Uterus (tissue), 3 donors: ENCODE measurements at regions not wholly inside any gene's neighbourhood (a gene's known extent, or its start where the extent isn't known, plus 50 kb on each side); places are given as distances from the start of the nearest gene placed in this dataset.

Experiments used
- DNase-seq, 2 donors: peaks; one replicate each; pipeline ENCODE4 v3.0.0-alpha.2; 2019 to 2020
- H3K27ac ChIP-seq, 2 donors: fragments of 200-600 bp; sonication (generic); 1 replicate in 1 of 2; 2 replicates in 1 of 2; pipeline ENCODE4 v1.5.1; 2016 to 2018
- H3K27me3 ChIP-seq, 2 donors: fragments of 200-600 bp; sonication (generic); one replicate each; pipeline ENCODE4 v1.5.1; 2018 to 2019; ENCODE audit warnings: control low read depth in 1 of 2
- H3K36me3 ChIP-seq, 2 donors: fragments of 200-600 bp; sonication (generic); one replicate each; pipeline ENCODE4 v1.5.1; 2019; ENCODE audit warnings: control low read depth in 1 of 2
- H3K4me1 ChIP-seq, 2 donors: fragments of 200-600 bp; sonication (generic); one replicate each; pipeline ENCODE4 v1.5.1; 2018 to 2019; ENCODE audit warnings: control low read depth in 1 of 2
- H3K4me3 ChIP-seq, 2 donors: fragments of 200-600 bp; sonication (generic); 1 replicate in 1 of 2; 2 replicates in 1 of 2; pipeline ENCODE4 v1.5.1; 2018 to 2019; ENCODE audit warnings: mild to moderate bottlenecking in 1 of 2
- H3K9me3 ChIP-seq, 2 donors: fragments of 200-600 bp; sonication (generic); one replicate each; pipeline ENCODE4 v1.5.1; 2019; ENCODE audit warnings: control low read depth in 1 of 2
- CTCF ChIP-seq, 4 experiments: fragments of 200-600 bp in 2 of 4; fragments of 450-650 bp in 2 of 4; sonication (generic) in 2 of 4; IDR thresholded peaks; one replicate each; pipeline ENCODE4 v1.5.1; 2016 to 2019; ENCODE audit warnings: antibody characterized with exemption in 4 of 4, mild to moderate bottlenecking in 2 of 4, moderate library complexity in 1 of 4
- POLR2A ChIP-seq, 2 donors: fragments of 450-650 bp; IDR thresholded peaks; one replicate each; pipeline ENCODE4 v1.6.1; 2016; ENCODE audit warnings: antibody characterized with exemption in 2 of 2, mild to moderate bottlenecking in 1 of 2, moderate library complexity in 1 of 2
- intact Hi-C: fragments of 100-400 bp; cut with DNase I; formaldehyde crosslinking; loops from one replicate; pipeline ENCODE4 v1.15.1; 2023; ENCODE audit warnings: low total_unique reads
- donor health status: DM: yes; HTN: yes; CAD: no.

- no peak for TF ChIP-seq CTCF (IDR thresholded peaks at IDR 0.05)
- no peak for TF ChIP-seq POLR2A (IDR thresholded peaks at IDR 0.05)
- no peaks in the 10 kb centered on the region for H3K36me3 ChIP-seq
- no peak for DNase-seq
- no peaks in the 10 kb centered on the region for H3K9me3 ChIP-seq
- no peak overlapping the region for H3K4me3 ChIP-seq
- intact Hi-C loops: no loop called here
- H3K27ac ChIP-seq: no peak overlapping the region
- no peaks in the 10 kb centered on the region for H3K4me1 ChIP-seq
- no peaks in the 10 kb centered on the region for H3K27me3 ChIP-seq
These were observed 113.7 kb upstream of the TSPAN5 start for GRCh38 chr4:98771959-98772632.

GRCh38 chr4:98765771-98766170, 107.4 kb upstream of the TSPAN5 start:
- DNase-seq: no peak
- Histone ChIP-seq H3K4me1 (no peaks in the 10 kb centered on the region), H3K27me3 (no peaks in the 10 kb centered on the region), H3K27ac (no peak overlapping the region), H3K9me3 (peaks cover 0 to 3% of the 10 kb centered on the region in 2 donors), H3K4me3 (no peak overlapping the region), H3K36me3 (no peaks in the 10 kb centered on the region)
- intact Hi-C loops: no loop called here
- no peak for TF ChIP-seq CTCF (IDR thresholded peaks at IDR 0.05)
- TF ChIP-seq POLR2A (IDR thresholded peaks at IDR 0.05): no peak

- Histone ChIP-seq H3K27me3 (no peaks in the 10 kb centered on the region), H3K4me1 (no peaks in the 10 kb centered on the region), H3K36me3 (no peaks in the 10 kb centered on the region), H3K4me3 (no peak overlapping the region), H3K9me3 (no peaks in the 10 kb centered on the region), H3K27ac (no peak overlapping the region)
- no peak for DNase-seq
- TF ChIP-seq CTCF (IDR thresholded peaks at IDR 0.05) (no peak), POLR2A (IDR thresholded peaks at IDR 0.05) (no peak)
- intact Hi-C loops: no loop called here
These were observed 99.8 kb upstream of the TSPAN5 start for GRCh38 chr4:98758182-98758581.

GRCh38 chr4:98754736-98755135, 96.3 kb upstream of the TSPAN5 start:
- H3K27ac ChIP-seq: no peak overlapping the region
- TF ChIP-seq CTCF (IDR thresholded peaks at IDR 0.05) (no peak), POLR2A (IDR thresholded peaks at IDR 0.05) (no peak)
- no peaks in the 10 kb centered on the region for H3K36me3 ChIP-seq
- no peaks in the 10 kb centered on the region for H3K9me3 ChIP-seq
- intact Hi-C loops: no loop called here
- DNase-seq: no peak
- H3K27me3 ChIP-seq: no peaks in the 10 kb centered on the region
- no peaks in the 10 kb centered on the region for H3K4me1 ChIP-seq
- no peak overlapping the region for H3K4me3 ChIP-seq

GRCh38 chr4:98749206-98749605, 90.8 kb upstream of the TSPAN5 start:
- H3K9me3 ChIP-seq: no peaks in the 10 kb centered on the region
- intact Hi-C loops: no loop called here
- H3K4me3 ChIP-seq: no peak overlapping the region
- no peak overlapping the region for H3K27ac ChIP-seq
- no peaks in the 10 kb centered on the region for H3K27me3 ChIP-seq
- no peaks in the 10 kb centered on the region for H3K4me1 ChIP-seq
- no peak for DNase-seq
- H3K36me3 ChIP-seq: no peaks in the 10 kb centered on the region
- no peak for TF ChIP-seq POLR2A (IDR thresholded peaks at IDR 0.05)
- TF ChIP-seq CTCF (IDR thresholded peaks at IDR 0.05): no peak
